NOMO-1 (cell line): ENCODE measurements at regions not wholly inside any gene's neighbourhood (a gene's known extent, or its start where the extent isn't known, plus 50 kb on each side); places are given as distances from the start of the nearest gene placed in this dataset.
"Not testable (repeated sequence)": the region's sequence is repeated elsewhere in the genome, so short reads cannot be mapped to it uniquely, and the experiment has no call there.

ENCODE experiments used
- DNase-seq, 2 experiments: peaks; one replicate each; lab custom pipeline; 2025; ENCODE audit not compliant: unreplicated experiment in 2 of 2; lab: John Stamatoyannopoulos, UW

DNA sequence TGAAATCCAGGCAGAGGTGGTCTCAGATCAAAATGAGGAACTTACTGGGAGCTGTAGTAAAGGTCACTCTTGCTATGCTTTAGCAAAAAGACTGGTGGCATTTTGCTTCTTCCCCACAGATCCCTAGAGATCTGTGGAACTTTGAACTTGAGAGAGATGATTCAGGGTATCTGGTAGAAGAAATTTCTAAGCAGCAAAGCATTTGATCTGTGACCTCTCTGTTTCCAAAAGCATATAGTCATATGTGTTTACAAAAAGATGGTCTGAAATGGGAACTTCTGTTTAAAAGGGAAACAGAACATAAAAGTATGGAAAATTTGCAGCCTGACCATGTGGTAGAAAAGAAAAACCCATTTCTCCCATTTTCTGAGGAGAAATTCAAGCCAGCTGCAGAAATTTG is 196.2 kb upstream of the PDZRN3 start:
- not testable (repeated sequence) for DNase-seq

DNA sequence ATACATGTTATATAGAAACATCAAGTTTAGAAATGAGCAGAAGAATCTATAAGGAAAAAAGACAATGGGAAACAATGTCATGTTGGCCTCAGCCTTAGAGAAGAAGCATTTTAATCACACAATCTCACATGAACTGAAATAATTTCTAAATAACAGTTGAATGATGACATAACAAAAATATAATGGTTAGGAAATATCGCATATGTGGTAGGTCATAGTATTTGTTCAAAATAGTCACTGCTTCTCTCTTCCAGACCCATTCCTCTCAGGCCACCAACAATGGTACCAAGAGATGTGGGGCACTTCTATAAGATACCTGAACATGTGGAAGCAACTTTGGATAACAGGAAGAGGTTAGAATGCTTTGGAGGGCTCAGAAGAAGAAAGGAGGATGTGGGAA is 195.7 kb upstream of the PDZRN3 start:
- no peak for DNase-seq

DNA sequence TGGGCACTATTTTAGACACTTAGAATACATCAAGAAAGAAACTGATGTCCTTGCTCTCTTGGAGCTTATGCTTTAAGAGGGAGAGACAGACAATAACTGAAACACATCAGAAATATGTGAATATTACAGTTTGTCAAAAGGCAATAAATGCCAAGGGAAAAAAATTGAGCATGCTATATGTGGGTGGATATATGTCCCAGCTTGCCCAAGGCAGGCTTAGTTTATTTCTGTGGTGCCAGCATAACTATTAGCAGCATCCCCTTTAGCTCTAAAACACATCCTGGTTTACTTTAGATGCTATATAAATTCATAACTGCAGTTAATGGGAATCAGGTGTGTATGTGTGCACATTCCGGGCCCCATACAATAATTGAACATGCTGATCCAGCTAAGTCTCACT is 191.2 kb upstream of the PDZRN3 start:
- DNase-seq: no peak

DNA sequence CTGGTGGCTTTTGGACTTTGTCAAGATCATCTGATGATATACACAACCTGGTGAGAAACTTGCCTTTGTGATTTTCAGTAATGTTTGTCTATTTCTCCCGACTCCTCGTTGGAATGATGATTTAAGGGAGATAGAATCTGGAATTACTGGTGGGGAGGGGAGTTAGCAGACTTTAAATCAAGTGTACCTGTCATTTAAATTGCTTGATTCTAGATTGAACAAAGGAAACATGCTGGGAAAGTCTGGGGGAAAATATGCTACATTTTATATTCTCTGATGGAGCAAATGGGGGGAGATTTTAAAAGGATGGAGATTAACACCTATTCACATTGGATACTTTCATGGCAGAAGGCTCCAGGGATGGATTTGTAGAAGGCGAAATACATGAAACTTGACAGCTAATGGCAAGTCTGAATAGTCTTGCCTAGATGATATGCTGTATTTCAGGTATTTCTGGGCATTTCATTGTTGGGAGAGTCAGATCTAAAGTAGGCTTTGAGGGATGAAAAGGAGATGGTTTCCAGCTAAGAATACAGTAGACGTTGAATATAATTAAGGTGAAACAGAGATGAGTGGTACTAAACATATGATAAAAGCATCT is 189.1 kb upstream of the PDZRN3 start:
- DNase-seq: no peak

DNA sequence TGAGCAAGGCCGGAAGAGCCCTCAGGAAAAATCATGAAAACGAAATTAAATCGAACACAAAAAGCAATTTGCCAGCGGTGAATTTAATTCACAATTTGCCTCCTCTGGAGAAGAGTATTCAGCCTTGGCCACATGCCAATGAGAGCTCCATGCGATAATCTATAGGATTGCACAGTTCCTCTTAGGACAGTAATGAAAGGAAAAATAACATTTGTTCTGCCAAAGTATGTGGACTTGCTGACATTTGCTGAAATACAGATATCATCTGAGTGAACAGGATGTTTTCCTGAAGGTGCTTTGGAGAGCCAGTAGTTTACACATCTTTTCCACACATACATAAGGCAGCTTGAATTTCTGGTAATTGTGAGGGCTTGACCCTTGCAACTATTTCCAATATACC is 188.6 kb upstream of the PDZRN3 start:
- DNase-seq: no peak

DNA sequence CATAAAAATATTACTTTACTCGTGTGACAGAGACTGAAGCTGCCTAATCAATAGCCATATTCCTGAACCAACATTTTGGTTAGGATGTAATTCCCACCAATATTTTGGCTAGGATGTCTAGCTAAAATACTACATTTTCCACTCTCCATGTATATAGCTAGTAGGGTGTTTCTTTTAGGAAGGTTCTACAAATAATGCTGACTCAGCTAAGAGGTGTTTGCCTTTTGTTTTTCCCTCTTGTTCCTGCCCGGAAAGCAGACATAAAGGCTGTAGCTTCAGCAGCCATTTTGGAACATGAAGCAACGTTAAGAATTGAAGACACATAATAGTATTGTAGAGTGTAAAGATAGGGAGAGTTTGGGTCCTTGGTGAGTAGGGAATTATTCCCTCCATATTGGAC is 187.3 kb upstream of the PDZRN3 start:
- no peak for DNase-seq

DNA sequence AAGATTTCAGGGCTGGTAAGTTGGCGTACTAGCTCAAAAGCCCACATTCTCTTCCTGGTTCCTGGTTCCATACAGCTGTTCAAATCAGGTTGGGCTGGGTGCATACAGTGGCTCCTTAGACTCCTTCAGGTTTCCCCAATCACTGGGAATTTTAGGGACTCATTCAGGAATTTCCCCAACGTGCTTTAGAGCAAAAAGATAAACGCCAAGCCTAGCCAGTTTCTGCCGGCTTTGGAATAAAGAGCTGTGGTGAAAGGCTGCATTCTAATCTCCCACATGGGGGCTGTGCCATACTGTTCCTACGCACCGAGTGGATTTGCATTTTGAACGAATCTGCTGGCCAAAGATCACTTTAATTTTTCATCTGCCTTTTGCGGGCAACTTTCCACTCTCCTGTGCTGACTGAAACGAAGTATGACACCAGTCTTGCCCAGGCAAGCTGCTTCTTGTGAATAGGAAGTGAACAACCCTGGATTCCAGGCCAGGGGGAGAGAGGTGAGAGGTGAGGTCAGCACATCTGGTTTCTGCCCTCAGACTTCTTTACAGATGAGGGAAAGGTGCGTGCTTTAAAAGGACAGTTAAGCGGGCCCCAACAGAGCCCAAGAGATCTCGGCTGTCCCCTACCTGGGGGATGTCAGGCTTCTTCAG is 184.2 kb upstream of the PDZRN3 start:
- DNase-seq: no peak

DNA sequence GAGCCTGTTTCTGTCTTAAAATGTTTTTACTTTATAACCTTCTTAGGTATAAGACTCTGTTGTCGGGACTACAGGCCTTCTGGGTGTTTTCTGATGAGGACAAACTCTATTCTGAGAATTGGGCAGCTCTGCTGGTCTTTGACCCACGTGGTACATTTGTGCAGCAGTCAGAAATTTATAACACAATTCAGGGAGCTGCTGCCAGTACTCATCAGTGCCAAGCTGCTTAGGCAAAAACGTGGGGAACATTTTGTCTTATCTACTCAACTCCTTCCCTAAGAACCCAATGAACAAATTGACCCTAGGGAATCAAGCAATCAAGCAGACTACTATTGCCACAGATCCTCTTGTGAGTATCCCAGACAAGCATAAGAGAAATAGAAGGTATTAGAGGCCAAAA is 180.7 kb upstream of the PDZRN3 start:
- no peak for DNase-seq

DNA sequence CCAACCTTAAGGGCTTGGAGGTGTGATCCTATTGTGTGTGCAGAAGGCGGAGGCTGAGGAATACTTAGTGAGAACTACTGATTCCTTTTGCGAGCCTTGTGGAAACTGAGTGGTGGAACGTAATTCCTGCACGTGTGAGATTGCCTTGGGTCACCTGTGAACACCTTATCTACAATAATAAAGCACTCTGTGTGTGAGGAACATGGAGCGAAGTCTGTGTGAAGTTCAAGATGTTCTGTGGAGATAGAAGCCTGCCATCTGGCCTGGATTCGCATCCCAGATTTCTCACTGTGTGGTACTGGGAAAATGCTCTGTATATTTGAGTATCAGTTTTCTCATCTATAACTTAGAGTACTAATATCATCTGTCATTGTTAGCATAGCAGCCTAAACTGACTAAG is 179.5 kb upstream of the PDZRN3 start:
- no peak for DNase-seq

DNA sequence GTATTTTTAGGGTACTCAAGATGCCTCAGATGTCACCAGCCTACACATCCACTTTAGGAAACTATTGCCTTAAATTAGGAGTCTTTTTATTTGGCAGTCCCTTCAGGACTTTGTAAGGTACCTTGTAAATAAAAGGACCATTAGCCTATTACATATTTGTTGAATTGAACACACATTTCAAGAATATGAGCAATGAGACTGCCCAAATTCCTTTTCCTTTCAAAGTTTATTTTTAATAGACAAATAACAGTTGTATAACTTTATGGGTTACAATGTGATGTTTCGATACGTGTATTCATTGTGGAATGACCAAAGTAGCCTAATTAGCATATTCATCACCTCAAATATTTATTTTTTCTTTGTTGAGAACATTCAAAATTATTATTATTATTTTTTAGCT is 176.7 kb upstream of the PDZRN3 start:
- no peak for DNase-seq

DNA sequence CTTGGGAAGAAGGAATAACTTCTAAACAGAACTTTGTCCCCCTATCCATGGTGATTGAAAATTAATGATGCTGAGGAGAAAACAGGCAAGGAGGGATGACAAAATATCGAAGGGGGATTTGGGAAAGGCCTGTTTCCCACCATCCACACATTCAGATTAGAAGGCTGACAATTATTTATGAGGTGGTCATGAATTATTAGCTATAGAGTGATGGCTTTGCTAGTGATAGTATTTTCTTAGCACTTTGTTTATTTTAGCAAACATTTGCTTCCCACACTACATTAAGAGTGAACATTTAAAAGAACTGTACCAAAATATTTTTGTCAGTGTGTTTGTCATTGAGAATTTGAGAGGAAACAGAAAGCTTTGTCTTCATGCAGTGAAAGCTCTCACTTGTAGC is 172.6 kb upstream of the PDZRN3 start:
- no peak for DNase-seq

DNA sequence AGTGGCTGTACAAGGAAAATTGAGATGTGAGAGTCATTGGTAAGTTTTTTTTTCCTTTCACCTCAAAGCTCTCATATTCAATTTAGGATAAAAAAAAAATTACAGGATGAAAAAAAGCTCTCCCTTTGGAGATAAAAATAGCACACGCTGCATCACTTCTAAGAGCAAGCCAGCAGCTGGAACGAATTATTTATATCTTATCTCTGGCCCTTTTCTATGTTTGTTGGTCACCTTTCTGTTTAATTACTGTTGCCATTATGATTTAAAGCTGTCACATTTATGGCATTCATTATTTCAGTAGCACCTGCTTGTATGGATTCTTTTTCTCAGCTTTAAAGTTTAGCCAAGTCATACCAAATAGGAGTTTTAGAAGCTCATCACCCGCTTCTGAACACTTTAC is 171.6 kb upstream of the PDZRN3 start:
- DNase-seq: no peak

DNA sequence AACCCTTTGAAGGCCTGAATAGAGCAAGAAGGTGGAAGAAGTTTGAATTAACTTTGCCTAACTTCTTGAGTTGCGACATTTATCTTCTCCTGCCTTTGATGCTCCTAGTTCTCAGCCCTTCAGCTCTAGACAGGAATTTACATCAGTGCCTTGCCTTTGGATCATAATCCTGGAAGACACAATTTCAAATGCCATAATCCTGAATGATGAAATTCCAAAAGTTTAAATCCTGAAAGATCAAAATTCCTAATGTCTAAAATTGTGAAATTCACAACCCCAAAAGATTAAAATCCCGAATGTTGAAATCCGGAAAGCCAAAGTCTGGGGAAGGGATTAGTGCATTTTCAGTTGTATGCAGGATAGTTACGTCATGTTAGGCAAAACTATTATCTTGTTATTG is 166.6 kb upstream of the PDZRN3 start:
- DNase-seq: no peak

DNA sequence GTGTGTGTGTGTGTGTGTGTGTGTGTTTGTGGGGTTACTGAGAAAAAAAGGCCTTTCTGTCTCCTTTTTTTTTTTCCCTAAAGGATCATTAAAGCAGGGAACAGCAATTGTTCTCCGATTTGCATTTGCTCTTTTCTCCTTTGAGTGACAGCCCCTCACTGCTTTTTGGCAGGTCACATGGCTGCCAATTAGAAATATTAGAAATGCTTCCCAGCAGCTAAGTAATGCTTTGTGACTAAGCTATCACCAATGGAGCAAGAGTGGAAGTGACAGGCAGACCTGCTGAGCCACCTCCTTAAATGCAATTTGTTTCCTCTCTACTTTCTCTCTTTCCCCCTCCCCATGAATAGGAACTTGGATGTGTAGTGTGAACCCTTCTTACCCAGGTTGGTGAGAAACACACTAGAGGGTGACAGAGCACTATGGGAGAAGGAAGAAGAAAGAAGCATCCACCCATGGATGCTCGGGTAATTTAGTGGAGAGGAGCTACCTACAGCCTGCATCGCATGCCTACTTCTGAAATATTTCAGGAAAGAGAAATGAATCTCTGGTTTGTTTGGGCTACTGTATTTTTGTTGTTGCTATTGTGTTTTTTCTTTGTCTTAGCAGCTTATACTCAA is 165.2 kb upstream of the PDZRN3 start:
- no peak for DNase-seq

DNA sequence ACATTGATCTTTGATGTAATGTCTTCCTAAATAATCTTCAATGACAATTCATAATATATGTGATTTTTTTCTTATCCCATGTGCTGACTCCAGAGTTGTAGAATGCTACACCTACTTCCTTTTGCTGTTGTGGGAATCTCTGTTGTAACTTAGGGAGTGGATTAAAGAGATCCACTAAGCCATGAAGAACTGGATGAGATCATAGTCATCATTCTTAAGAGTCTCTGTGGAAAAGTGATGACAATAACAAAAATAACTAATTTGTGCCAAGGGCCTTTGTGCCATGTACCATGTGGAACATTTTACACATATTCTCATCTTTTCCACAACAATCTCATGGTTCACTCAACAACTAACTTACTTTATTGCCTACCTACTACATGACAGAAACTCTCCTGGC is 162.9 kb upstream of the PDZRN3 start:
- no peak for DNase-seq

DNA sequence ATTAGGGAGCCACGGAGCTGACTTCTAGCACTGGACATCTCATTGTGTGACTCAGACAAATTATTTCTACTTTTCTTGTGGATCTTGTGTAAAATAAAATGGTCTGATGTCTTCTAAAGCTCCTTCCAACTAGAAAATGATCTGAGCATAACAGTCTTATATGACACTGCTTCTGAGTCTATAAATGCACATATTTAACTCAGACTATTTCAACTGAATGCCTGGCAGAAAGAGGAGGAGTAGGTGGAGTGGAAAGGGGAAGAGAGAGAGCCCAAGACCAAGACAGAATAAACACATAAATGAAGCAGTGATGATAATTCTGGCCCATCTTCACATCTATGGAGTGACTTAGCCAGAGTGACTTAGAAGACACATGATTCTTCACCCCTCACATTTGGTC is 162.3 kb upstream of the PDZRN3 start:
- no peak for DNase-seq

DNA sequence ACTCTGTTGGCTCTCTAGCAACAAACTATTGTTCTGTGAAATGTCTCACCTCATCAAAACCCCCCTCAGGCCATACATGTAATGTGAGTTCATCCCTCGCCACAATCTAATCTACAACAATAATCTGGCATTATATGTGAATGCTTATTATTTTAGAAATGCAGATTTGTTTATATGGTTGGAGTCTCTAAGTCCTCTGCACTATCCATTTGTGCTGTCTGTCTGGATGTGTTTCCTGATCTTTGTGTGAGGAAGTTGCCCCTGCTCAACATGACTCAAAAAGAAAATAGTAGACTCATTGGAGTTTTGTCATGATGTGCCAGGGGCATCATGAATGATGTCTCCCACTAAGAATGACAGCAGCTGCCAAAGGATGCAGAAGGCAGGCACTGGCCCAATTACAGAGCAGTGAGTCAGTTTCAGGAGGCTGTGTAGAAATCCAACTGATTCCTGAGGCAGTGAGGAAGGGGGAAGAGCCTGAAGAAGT is 161.6 kb upstream of the PDZRN3 start:
- no peak for DNase-seq

DNA sequence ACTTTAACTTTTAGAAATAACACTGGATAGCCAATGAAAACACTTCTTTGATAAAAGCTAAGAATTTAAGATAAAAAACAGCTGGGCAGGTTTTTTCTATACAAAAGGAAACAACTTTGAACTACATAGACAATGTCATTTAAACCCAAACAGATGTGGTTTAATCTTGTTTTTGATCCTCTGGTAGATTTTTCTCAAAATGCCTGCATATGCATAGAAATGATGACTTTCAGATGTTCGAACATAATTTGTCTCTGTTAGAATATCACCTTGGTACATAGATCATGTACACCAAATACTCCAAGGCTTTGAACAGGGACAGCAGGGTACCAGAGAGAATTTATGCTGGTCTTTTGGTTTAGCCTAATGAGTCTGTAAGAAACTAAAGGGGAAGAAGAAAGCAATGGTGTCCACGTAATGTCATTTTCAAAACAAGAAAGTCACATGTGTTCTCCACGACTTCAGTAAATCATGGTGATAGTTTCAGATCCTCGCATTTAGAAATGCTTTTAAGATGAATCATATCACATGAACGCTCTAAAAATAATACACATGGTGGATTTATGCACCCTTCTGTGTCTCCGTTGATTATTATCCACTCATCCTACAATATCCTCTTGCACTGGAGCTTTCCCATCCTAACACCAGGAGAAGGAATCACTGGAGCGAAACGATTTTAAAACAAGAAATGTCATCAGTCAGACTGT is 160.1 kb upstream of the PDZRN3 start:
- DNase-seq: no peak

DNA sequence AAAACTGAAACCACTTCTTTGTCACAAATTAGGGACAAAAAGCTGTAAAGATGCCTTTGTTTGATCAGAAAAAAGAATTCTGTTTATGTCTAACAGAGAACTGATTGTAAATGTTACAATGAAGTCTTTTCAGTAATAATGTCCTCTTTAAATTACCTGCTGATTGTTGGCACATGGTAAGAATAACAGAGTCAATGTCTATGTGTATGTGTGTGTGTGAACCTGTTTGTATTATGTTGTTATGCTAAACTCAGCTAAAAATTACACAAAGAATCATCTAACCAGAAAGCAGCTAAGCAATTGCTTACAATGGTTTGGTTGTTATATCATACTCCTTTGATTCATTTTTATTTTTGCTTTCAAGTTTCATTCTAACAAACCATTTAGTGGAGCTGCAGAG is 159.1 kb upstream of the PDZRN3 start:
- no peak for DNase-seq

DNA sequence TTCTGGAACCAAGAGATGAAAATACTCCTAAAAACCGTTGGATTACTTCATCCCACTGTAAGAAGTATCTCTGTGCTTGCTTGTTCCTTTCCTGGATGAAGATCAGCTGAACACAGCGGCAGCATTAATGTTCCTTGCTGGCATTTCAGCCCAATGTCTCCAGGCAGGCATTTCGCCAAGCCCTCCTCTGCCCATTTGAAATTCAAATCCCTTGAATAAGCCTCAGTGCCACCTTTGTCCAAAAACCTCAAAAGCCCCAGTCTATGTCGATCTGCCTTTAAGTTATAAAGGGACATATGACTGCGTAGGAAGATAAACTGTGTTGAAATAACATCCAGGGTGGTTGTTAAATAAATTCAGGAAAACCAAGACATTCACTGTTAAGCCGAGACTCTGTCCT is 156.8 kb upstream of the PDZRN3 start:
- no peak for DNase-seq

DNA sequence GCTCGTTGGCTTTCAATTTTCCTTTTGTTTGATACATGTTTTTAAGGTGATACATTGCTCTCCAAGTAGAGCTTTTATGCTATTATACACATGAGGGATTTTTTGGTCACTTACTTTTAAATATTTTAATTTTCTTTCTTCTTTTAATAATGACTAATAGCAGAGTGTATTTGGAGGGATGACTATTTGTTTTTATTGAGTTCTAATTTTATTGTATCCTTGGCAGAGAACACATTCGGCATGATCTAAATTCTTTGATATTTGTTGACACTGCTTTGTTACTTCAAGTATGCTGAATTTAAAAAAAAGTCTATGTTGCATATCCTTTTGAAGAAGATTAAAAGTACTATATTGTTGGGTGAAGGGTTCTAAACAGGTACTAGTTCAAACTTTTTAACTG is 149.9 kb upstream of the PDZRN3 start:
- DNase-seq: no peak

DNA sequence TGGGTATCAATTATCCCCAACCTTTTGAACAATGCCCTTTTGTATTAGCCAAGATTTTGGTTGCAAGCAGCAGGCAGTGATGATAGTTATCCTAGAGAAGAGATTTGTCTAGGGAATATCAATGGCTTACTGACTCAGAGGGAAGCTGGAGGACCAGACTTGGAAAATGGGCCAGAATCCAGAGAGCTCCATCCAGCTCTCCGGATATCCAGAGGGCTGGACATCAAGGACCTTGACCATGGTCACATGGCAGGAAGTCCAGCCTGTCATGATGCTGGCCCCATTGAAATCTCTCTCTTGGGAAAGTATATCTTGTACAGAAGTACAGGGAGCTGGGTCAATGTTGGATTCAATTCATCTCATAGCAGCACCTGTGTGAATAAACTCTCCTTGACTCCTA is 148.5 kb upstream of the PDZRN3 start:
- no peak for DNase-seq
